SK-N-SH treated with all-trans-retinoic acid at 6 μM for 48 hours (cell line): ENCODE measurements at regions not wholly inside any gene's neighbourhood (a gene's known extent, or its start where the extent isn't known, plus 50 kb on each side); places are given as distances from the start of the nearest gene placed in this dataset.

Experiments
- ARNTL ChIP-seq: fragments of 450-650 bp; formaldehyde crosslinking; IDR thresholded peaks from 2 replicates; pipeline ENCODE4 v1.5.0; 2020; ENCODE audit warnings: low read depth, mild to moderate bottlenecking, moderate library complexity, borderline replicate concordance
- PATZ1 ChIP-seq: fragments of 250-450 bp; sonication (Bioruptor Pico); IDR thresholded peaks from 2 replicates; pipeline ENCODE4 v1.8.0; 2020; ENCODE audit warnings: mild to moderate bottlenecking, moderate library complexity, borderline replicate concordance
- POU6F1 ChIP-seq: fragments of 250-450 bp; sonication (Bioruptor Pico); IDR thresholded peaks from 2 replicates; pipeline ENCODE4 v1.8.0; 2021; ENCODE audit warnings: low read depth, mild to moderate bottlenecking, moderate library complexity, borderline replicate concordance

- no peak for TF ChIP-seq POU6F1 (CRISPR knock-in tag)
- TF ChIP-seq ARNTL (CRISPR knock-in tag), result no peak
- peak; percentile 58; the same call in 1 of the 2 replicates for TF ChIP-seq PATZ1
Observed at GRCh38 chr16:85555719-85556455, 57.2 kb upstream of the GSE1 start.
